Ishikawa (cell line): ENCODE measurements at regions not wholly inside any gene's neighbourhood (a gene's known extent, or its start where the extent isn't known, plus 50 kb on each side); places are given as distances from the start of the nearest gene placed in this dataset.

ENCODE experiments used
- CEBPB ChIP-seq: IDR thresholded peaks from 2 replicates; pipeline ENCODE4 v1.6.1; 2012
- CREB1 ChIP-seq: IDR thresholded peaks from 2 replicates; pipeline ENCODE4 v1.6.1; 2012; ENCODE audit warnings: low read depth
- EP300 ChIP-seq: IDR thresholded peaks from 2 replicates; pipeline ENCODE4 v1.6.1; 2012; ENCODE audit warnings: borderline replicate concordance
- MAX ChIP-seq: IDR thresholded peaks from 2 replicates; pipeline ENCODE4 v1.6.1; 2012
- REST ChIP-seq: IDR thresholded peaks from 2 replicates; pipeline ENCODE4 v1.6.1; 2012; ENCODE audit warnings: low read depth, mild to moderate bottlenecking
- TEAD4 ChIP-seq: IDR thresholded peaks from 2 replicates; pipeline ENCODE4 v1.6.1; 2012
- USF1 ChIP-seq: IDR thresholded peaks from 2 replicates; pipeline ENCODE4 v1.6.1; 2012
- YY1 ChIP-seq: IDR thresholded peaks from 2 replicates; pipeline ENCODE4 v1.6.1; 2012; ENCODE audit warnings: low read depth

- TF ChIP-seq MAX (no peak), CREB1 (no peak), USF1 (no peak), EP300 (no peak), TEAD4 (no peak), CEBPB (no peak), REST (no peak), YY1 (no peak)
Measured at GRCh38 chr3:176120507-176120906, 1076.8 kb downstream of the TBL1XR1 start.
